ENCODE measurements at regions not wholly inside any gene's neighbourhood (a gene's known extent, or its start where the extent isn't known, plus 50 kb on each side); places are given as distances from the start of the nearest gene placed in this dataset.
A peak's percentile ranks its signal among the peaks of the same experiment; 100 is the strongest.

DNA sequence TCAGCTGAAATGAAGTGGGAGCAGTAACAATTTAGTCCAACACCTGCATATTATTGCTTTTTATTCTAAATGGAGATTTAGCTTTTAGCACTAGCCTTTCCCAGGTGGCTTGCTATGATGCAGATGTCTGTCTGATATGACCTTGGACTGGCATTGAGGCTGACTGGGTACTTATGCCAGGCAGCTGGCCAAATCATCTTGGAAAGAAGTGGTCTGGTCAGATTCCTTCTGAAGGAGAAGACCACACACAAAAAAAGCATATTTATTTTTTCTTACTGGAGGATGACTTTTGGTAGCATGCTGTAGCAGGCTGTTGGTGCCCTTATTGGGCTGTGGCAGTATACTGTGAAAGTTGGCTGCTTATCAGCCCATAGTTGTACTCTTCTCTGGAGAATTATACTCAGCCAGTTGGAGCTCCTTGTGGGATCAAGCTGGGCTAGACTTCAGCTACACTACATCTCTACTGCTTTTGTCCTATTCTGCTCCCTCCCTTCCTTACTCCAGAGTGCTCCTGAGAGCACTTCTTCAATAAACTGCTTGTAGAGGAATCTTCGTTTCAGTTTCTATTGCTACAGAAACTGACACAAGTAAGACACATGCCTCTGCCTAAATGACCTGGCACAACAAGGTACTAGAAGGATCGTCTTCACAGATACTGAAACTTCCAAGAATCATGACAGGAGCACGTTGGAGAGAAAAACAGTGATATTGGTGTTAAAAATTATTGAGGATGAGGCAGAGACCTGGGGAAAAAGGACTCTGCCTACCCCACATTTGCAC, 196.8 kb upstream of the RPS6KA3 start:
- H3K9me3 Mint-ChIP-seq, result no peaks in the 10 kb centered on the region
- H3K27ac Mint-ChIP-seq, result no peak overlapping the region
- H3K4me1 Mint-ChIP-seq (ENCODE audit: low read depth), result peaks cover 30% of the 10 kb centered on the region
- DNase-seq, result no peak
- H3K27me3 Mint-ChIP-seq, result peaks cover 18% of the 10 kb centered on the region
- H3K36me3 Mint-ChIP-seq (ENCODE audit: low read depth), result no peaks in the 10 kb centered on the region
- H3K4me3 Mint-ChIP-seq, result no peak overlapping the region

DNA sequence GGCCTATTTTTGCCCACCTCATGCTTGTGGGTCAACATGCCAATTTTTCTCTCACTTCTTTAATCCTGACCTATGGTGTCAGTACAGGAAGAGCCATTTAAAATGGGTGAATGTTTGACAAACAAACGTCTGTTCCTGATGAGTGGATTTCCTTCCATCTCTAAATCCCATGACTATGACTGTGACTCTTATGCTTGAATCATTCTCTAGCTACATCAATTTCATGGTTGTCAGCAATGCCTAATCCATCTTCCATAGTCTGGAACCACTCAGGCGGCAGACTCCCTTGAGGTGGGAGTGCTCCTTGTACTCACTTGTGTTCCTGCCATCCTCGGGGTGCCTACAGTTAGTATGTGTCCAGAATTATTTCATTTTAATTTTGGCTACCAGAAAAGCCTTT, 194.9 kb upstream of the RPS6KA3 start:
- Mint-ChIP-seq H3K27me3 (peaks cover 19% of the 10 kb centered on the region), H3K9me3 (no peaks in the 10 kb centered on the region), H3K27ac (no peak overlapping the region), H3K4me3 (no peak overlapping the region), H3K36me3 (ENCODE audit: low read depth) (no peaks in the 10 kb centered on the region), H3K4me1 (ENCODE audit: low read depth) (peaks cover 31% of the 10 kb centered on the region)
- no peak for DNase-seq

- DNase-seq, result no peak
- Mint-ChIP-seq H3K27ac (no peak overlapping the region), H3K4me1 (ENCODE audit: low read depth) (peaks cover 31% of the 10 kb centered on the region), H3K9me3 (no peaks in the 10 kb centered on the region), H3K36me3 (ENCODE audit: low read depth) (no peaks in the 10 kb centered on the region), H3K27me3 (peaks cover 23% of the 10 kb centered on the region), H3K4me3 (no peak overlapping the region)
Measured at GRCh38 chrX:20461002-20461401, 194.3 kb upstream of the RPS6KA3 start.

GRCh38 chrX:20459410-20460350, 193.0 kb upstream of the RPS6KA3 start:
- Mint-ChIP-seq H3K4me1 (ENCODE audit: low read depth) (peaks cover 36% of the 10 kb centered on the region), H3K36me3 (ENCODE audit: low read depth) (no peaks in the 10 kb centered on the region), H3K4me3 (no peak overlapping the region), H3K9me3 (no peaks in the 10 kb centered on the region), H3K27me3 (peaks cover 15% of the 10 kb centered on the region), H3K27ac (peak overlapping the region; percentile 6)
- no peak for DNase-seq

GRCh38 chrX:20456971-20457370, 190.3 kb upstream of the RPS6KA3 start:
- Mint-ChIP-seq H3K4me3 (no peak overlapping the region), H3K36me3 (ENCODE audit: low read depth) (no peaks in the 10 kb centered on the region), H3K4me1 (ENCODE audit: low read depth) (peaks cover 53% of the 10 kb centered on the region), H3K27ac (no peak overlapping the region), H3K9me3 (no peaks in the 10 kb centered on the region), H3K27me3 (peaks cover 25% of the 10 kb centered on the region)
- DNase-seq, result no peak

DNA sequence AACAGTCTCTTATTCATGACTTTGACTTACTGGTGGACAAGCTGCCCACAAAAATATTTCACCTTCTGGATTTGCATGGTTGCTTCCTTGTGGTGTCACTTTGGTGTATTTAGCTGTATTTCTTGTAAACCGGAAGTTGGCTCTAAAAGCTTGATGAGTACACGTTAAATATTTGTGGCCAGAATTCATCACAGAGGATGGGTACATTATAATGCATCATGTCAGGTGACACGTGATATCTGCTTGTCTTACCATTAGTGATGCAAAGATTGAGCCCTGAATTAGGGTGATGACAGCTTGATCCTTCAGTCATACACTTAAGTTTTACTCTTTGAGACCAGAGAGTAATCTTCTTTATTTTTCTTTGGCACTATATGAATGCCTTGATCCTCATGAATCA, 188.3 kb upstream of the RPS6KA3 start:
- H3K36me3 Mint-ChIP-seq (ENCODE audit: low read depth), result no peaks in the 10 kb centered on the region

GRCh38 chrX:20454117-20454516, 187.4 kb upstream of the RPS6KA3 start:
- H3K36me3 Mint-ChIP-seq (ENCODE audit: low read depth), result no peaks in the 10 kb centered on the region
- peaks cover 40% of the 10 kb centered on the region for H3K4me1 Mint-ChIP-seq (ENCODE audit: low read depth)
- H3K27ac Mint-ChIP-seq, result peak overlapping the region; percentile 51
- no peaks in the 10 kb centered on the region for H3K9me3 Mint-ChIP-seq
- no peak for DNase-seq
- H3K27me3 Mint-ChIP-seq, result peaks cover 17% of the 10 kb centered on the region
- H3K4me3 Mint-ChIP-seq, result no peak overlapping the region

More for the DNA sequence above, 188.3 kb upstream of the RPS6KA3 start:
- Mint-ChIP-seq H3K27me3 (peaks cover 17% of the 10 kb centered on the region), H3K27ac (no peak overlapping the region), H3K9me3 (no peaks in the 10 kb centered on the region), H3K4me3 (no peak overlapping the region), H3K4me1 (ENCODE audit: low read depth) (peaks cover 48% of the 10 kb centered on the region)
- no peak for DNase-seq

GRCh38 chrX:20452487-20452886, 185.8 kb upstream of the RPS6KA3 start:
- Mint-ChIP-seq H3K27me3 (peaks cover 15% of the 10 kb centered on the region), H3K9me3 (no peaks in the 10 kb centered on the region), H3K27ac (peak overlapping the region; percentile 73), H3K36me3 (ENCODE audit: low read depth) (no peaks in the 10 kb centered on the region), H3K4me3 (peak overlapping the region; percentile 11), H3K4me1 (ENCODE audit: low read depth) (peaks cover 32% of the 10 kb centered on the region)
- no peak for DNase-seq

DNA sequence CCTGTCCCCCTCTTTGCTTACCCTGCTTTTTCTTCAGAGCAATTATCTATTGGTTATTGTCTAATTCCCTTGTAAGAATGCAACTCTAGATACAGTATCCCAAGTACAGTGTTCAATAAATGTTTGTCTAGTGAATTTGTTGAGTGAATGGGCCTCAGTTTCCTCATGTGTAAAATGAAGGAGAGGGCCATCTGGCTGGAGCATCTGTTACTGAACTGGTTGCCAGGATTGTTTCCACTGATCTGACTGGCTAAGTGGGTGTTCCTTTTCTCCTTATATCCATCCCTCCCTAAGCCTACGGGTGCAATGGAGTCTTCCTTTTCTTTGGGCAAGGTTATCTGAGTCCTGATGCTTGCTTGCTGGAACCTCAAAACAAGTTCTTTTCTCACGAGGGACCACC, 185.2 kb upstream of the RPS6KA3 start:
- peaks cover 35% of the 10 kb centered on the region for H3K4me1 Mint-ChIP-seq (ENCODE audit: low read depth)
- H3K27me3 Mint-ChIP-seq, result peaks cover 15% of the 10 kb centered on the region
- no peaks in the 10 kb centered on the region for H3K9me3 Mint-ChIP-seq
- no peak for DNase-seq
- H3K27ac Mint-ChIP-seq, result no peak overlapping the region
- no peak overlapping the region for H3K4me3 Mint-ChIP-seq
- no peaks in the 10 kb centered on the region for H3K36me3 Mint-ChIP-seq (ENCODE audit: low read depth)

DNA sequence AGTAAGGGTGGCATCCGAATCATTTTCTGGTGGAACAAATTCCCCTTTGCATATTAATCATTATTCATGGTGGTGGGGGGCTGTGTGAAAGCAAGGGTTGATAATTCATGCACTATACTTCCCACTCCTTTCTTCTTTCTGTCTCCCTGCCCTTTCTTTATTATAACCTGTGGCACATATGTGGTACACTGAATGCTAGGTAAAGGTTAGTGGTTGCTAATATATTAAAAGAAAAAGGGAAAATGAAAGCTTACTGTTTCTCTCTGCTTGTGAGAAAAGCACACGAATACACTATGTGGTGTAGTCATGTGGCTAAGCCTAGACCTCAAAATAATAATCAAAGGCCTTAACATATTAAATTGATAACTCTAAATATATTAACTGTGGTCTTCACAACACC, 178.4 kb upstream of the RPS6KA3 start:
- no peaks in the 10 kb centered on the region for H3K36me3 Mint-ChIP-seq (ENCODE audit: low read depth)
- H3K4me3 Mint-ChIP-seq, result no peak overlapping the region
- DNase-seq, result no peak
- H3K27me3 Mint-ChIP-seq, result peaks cover 9% of the 10 kb centered on the region
- peaks cover 44% of the 10 kb centered on the region for H3K4me1 Mint-ChIP-seq (ENCODE audit: low read depth)
- H3K9me3 Mint-ChIP-seq, result no peaks in the 10 kb centered on the region
- H3K27ac Mint-ChIP-seq, result no peak overlapping the region

- no peaks in the 10 kb centered on the region for H3K9me3 Mint-ChIP-seq
- H3K36me3 Mint-ChIP-seq (ENCODE audit: low read depth), result no peaks in the 10 kb centered on the region
- H3K4me3 Mint-ChIP-seq, result no peak overlapping the region
- H3K27me3 Mint-ChIP-seq, result peaks cover 9% of the 10 kb centered on the region
- no peak overlapping the region for H3K27ac Mint-ChIP-seq
- peak; percentile 85 for DNase-seq
- H3K4me1 Mint-ChIP-seq (ENCODE audit: low read depth), result peaks cover 62% of the 10 kb centered on the region
Measured at GRCh38 chrX:20442597-20442996, 175.9 kb upstream of the RPS6KA3 start.

GRCh38 chrX:20441123-20441522, 174.4 kb upstream of the RPS6KA3 start:
- no peak overlapping the region for H3K27ac Mint-ChIP-seq
- no peaks in the 10 kb centered on the region for H3K36me3 Mint-ChIP-seq (ENCODE audit: low read depth)
- peaks cover 9% of the 10 kb centered on the region for H3K27me3 Mint-ChIP-seq
- no peaks in the 10 kb centered on the region for H3K9me3 Mint-ChIP-seq
- H3K4me1 Mint-ChIP-seq (ENCODE audit: low read depth), result peaks cover 66% of the 10 kb centered on the region
- DNase-seq, result no peak
- H3K4me3 Mint-ChIP-seq, result no peak overlapping the region

- Mint-ChIP-seq H3K36me3 (ENCODE audit: low read depth) (no peaks in the 10 kb centered on the region), H3K4me3 (no peak overlapping the region), H3K27ac (no peak overlapping the region), H3K27me3 (peaks cover 9% of the 10 kb centered on the region), H3K4me1 (ENCODE audit: low read depth) (peaks cover 57% of the 10 kb centered on the region), H3K9me3 (no peaks in the 10 kb centered on the region)
- DNase-seq, result no peak
Measured at GRCh38 chrX:20438871-20439526, 172.3 kb upstream of the RPS6KA3 start.

DNA sequence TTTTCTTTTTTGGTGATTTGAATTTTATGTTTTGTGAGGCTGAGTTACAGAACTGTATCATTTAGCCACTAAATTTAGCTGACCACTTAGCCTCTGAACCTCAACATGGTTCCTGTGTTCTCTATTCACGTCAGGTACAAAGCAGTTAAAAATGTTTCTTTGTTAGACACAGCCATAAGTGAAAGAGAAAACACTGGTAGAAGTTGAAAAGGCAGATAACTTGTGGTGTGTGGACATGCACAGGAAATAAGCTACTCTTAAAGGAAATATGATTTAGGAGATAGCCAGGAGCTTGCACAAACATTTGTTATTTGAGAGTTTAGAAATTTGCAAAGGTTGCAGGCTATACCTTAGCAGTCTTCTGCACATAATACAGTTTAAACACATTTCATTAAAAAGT, 171.0 kb upstream of the RPS6KA3 start:
- peaks cover 65% of the 10 kb centered on the region for H3K4me1 Mint-ChIP-seq (ENCODE audit: low read depth)
- peak overlapping the region; percentile 2 for H3K27ac Mint-ChIP-seq
- no peaks in the 10 kb centered on the region for H3K27me3 Mint-ChIP-seq
- DNase-seq, result no peak
- no peaks in the 10 kb centered on the region for H3K36me3 Mint-ChIP-seq (ENCODE audit: low read depth)
- no peak overlapping the region for H3K4me3 Mint-ChIP-seq
- H3K9me3 Mint-ChIP-seq, result no peaks in the 10 kb centered on the region

Data from activated T-cell treated with anti-CD3 and anti-CD28 coated beads, Interleukin-2, amount 50 U/mL, for 24 hours (primary cell).